ENCODE measurements at regions not wholly inside any gene's neighbourhood (a gene's known extent, or its start where the extent isn't known, plus 50 kb on each side); places are given as distances from the start of the nearest gene placed in this dataset.

DNA sequence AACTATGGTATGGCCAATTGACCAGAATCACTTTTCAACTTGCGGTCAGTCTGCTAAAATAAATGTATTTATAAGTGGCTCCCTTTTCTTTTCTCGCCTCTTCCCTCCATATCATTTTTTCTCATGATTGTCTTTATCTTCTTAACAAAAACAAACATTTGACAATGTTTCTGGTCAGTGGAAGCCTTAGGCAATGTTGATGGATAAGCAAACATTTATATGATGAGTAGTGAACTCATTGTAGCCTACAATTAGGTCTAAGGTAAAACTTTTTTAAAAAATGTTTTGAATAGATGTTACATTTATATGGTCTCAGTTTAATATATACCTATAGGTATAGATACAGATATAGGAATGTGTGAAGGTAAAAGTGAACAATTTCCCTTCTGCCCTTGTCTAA, 355.4 kb downstream of the MFSD1 start:
- TF ChIP-seq, protein P1, sequence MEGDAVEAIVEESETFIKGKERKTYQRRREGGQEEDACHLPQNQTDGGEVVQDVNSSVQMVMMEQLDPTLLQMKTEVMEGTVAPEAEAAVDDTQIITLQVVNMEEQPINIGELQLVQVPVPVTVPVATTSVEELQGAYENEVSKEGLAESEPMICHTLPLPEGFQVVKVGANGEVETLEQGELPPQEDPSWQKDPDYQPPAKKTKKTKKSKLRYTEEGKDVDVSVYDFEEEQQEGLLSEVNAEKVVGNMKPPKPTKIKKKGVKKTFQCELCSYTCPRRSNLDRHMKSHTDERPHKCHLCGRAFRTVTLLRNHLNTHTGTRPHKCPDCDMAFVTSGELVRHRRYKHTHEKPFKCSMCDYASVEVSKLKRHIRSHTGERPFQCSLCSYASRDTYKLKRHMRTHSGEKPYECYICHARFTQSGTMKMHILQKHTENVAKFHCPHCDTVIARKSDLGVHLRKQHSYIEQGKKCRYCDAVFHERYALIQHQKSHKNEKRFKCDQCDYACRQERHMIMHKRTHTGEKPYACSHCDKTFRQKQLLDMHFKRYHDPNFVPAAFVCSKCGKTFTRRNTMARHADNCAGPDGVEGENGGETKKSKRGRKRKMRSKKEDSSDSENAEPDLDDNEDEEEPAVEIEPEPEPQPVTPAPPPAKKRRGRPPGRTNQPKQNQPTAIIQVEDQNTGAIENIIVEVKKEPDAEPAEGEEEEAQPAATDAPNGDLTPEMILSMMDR (IDR thresholded peaks at IDR 0.05 in 8 of 11, conservative IDR thresholded peaks at IDR 0.05 in 3 of 11) = no peak
- no peak for TF ChIP-seq POLR2A (IDR thresholded peaks at IDR 0.05)
- TF ChIP-seq POLR2AphosphoS5 (IDR thresholded peaks at IDR 0.05) = no peak

Data from spleen (tissue), 7 donors.